Ovary (tissue), 7 donors: ENCODE measurements at regions not wholly inside any gene's neighbourhood (a gene's known extent, or its start where the extent isn't known, plus 50 kb on each side); places are given as distances from the start of the nearest gene placed in this dataset.

Source experiments
- DNase-seq, 5 donors: peaks; one replicate each; pipeline ENCODE4 v3.0.0-alpha.2; 2019 to 2020
- H3K27ac ChIP-seq, 2 donors: fragments of 200-600 bp; one replicate each; pipeline versions ENCODE4 v1.5.1 to v1.8.0; 2019 to 2022
- H3K27me3 ChIP-seq: fragments of 200-600 bp; one replicate; pipeline ENCODE4 v1.8.0; 2022
- H3K36me3 ChIP-seq: fragments of 200-600 bp; sonication (generic); one replicate; pipeline ENCODE4 v1.5.1; 2019
- H3K4me1 ChIP-seq: one replicate; pipeline ENCODE4 v1.8.1; 2013; ENCODE audit warnings: mild to moderate bottlenecking, moderate library complexity; ENCODE audit not compliant: insufficient read depth
- H3K4me3 ChIP-seq: fragments of 200-600 bp; sonication (generic); one replicate; pipeline ENCODE4 v1.5.1; 2017
- H3K9me3 ChIP-seq, 2 donors: fragments of 200-600 bp in 1 of 2; sonication (generic) in 1 of 2; one replicate each; pipeline versions ENCODE4 v1.5.1 to v1.8.1; 2013 to 2019; ENCODE audit warnings: mild to moderate bottlenecking in 1 of 2, moderate library complexity in 1 of 2
- EP300 ChIP-seq: sonication (generic); formaldehyde crosslinking; IDR thresholded peaks from one replicate; pipeline ENCODE4 v1.6.1; 2017; ENCODE audit warnings: antibody characterized with exemption
- POLR2A ChIP-seq: fragments of 450-650 bp; IDR thresholded peaks from one replicate; pipeline ENCODE4 v1.6.1; 2017; ENCODE audit warnings: antibody characterized with exemption, mild to moderate bottlenecking, moderate library complexity
- WGBS, 3 donors: extraction: QIAGEN DNeasy Blood & Tissue Kit in 1 of 3; methylation state at CpG; one replicate each; pipeline versions ENCODE4 v1.1.5 to v1.1.7; 2013 to 2017; 5-methylcytosine and 5-hydroxymethylcytosine counted together
- intact Hi-C, 4 donors: fragments of 100-400 bp; cut with DNase I; formaldehyde crosslinking; loops; one replicate each; pipeline versions ENCODE4 v1.11.0 to v1.15.1; 2022 to 2023
- TF ChIP-seq, protein P1 (sequence below), 3 donors: fragments of 450-650 bp in 2 of 3; fragments of 200-600 bp in 1 of 3; IDR thresholded peaks; one replicate each; pipeline versions ENCODE4 v1.5.1 to v1.8.0; 2016 to 2022; ENCODE audit warnings: antibody characterized with exemption in 3 of 3, mild to moderate bottlenecking in 1 of 3
- donor health status: DM: no; HTN: no; CAD: no; lungs with moderate emphysema.
- donor health status: DM: no; HTN: no; CAD: no.
- donor health status: Bipolar disorder and iron deficiency.
- donor health status: DM: no; HTN: no; CAD: no.
- donor health status: DM: yes; HTN: yes; CAD: no.

- no peaks in the 10 kb centered on the region for H3K9me3 ChIP-seq
- no peaks in the 10 kb centered on the region for H3K36me3 ChIP-seq
- no peaks in the 10 kb centered on the region for H3K27me3 ChIP-seq
- no peak for DNase-seq
- intact Hi-C loops = no loop called here
- H3K4me3 ChIP-seq = no peak overlapping the region
- no peak for TF ChIP-seq POLR2A
- TF ChIP-seq, protein P1, sequence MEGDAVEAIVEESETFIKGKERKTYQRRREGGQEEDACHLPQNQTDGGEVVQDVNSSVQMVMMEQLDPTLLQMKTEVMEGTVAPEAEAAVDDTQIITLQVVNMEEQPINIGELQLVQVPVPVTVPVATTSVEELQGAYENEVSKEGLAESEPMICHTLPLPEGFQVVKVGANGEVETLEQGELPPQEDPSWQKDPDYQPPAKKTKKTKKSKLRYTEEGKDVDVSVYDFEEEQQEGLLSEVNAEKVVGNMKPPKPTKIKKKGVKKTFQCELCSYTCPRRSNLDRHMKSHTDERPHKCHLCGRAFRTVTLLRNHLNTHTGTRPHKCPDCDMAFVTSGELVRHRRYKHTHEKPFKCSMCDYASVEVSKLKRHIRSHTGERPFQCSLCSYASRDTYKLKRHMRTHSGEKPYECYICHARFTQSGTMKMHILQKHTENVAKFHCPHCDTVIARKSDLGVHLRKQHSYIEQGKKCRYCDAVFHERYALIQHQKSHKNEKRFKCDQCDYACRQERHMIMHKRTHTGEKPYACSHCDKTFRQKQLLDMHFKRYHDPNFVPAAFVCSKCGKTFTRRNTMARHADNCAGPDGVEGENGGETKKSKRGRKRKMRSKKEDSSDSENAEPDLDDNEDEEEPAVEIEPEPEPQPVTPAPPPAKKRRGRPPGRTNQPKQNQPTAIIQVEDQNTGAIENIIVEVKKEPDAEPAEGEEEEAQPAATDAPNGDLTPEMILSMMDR (IDR thresholded peaks at IDR 0.05) = no peak
- TF ChIP-seq EP300 = no peak
- 72 to 87% (median 76%) methylated on average over 6 of the region's 6 CpGs for WGBS, 3 donors
- H3K27ac ChIP-seq = no peak overlapping the region
- H3K4me1 ChIP-seq = no peaks in the 10 kb centered on the region
Measured at GRCh38 chr16:86370062-86370461, 140.3 kb upstream of the FOXF1 start.

DNA sequence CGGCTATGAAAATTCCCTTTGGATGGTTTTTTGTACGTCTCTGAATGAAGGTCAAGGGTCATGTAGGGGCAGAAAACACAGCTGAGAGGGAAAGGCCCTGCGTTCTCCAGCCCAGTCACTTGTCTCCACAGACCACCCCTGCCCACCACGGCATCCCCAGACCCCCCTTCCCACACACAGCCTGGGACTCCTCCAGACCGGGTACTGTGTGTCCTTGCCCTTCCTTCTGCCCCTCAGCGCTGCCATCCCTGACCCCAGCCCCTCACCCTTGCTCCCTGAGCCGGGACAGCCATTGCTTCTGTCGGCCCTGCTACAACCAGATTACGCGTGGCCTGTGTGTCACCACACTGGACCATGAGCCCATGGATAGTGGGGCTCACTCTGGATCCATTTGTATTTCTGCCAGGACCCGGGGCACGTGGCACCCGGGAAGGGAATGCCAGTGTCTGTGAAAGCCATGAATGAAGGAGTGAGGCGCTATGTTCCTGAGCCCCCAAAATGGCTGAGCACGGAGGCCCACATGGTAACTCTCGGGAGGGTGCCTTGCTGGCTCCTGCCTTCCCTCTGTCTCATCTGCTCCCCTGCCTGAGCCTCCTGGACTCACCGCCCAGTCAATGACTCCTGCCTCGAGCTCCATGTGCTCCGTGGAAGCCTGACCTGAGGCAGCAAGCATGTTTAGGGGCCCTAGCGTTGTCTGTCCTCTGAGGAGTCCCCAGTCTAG, 139.1 kb upstream of the FOXF1 start:
- DNase-seq = no peak
- intact Hi-C loops = no loop called here
- Histone ChIP-seq H3K9me3 (no peaks in the 10 kb centered on the region), H3K4me3 (no peak overlapping the region), H3K36me3 (no peaks in the 10 kb centered on the region), H3K27ac (no peak overlapping the region), H3K27me3 (no peaks in the 10 kb centered on the region), H3K4me1 (no peaks in the 10 kb centered on the region)
- WGBS, 3 donors = 56 to 66% (median 62%) methylated on average over 20 of the region's 20 CpGs
- TF ChIP-seq, protein P1 (IDR thresholded peaks at IDR 0.05) = no peak
- TF ChIP-seq POLR2A (no peak), EP300 (no peak)

DNA sequence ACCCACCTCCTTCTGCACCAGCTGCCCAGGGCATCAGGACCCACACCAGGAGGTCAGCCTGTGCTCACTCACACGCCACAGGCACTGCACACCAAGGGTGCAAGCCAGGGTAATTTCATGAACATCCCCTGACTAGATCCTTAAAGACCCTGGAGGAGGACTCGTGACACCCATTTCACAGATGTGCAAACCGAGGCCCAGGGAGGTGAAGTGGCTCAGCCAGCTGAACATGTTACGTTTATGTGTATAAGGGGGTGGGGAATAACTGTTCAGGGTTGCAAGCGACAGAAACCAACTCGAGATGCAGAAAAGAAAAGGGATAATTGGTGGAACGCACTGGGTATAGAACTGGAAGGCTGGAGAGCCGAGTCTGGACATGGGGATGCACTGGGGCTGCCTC, 138.1 kb upstream of the FOXF1 start:
- intact Hi-C loops = no loop called here
- H3K27me3 ChIP-seq = no peaks in the 10 kb centered on the region
- TF ChIP-seq, protein P1 (IDR thresholded peaks at IDR 0.05) = no peak
- TF ChIP-seq EP300 (no peak), POLR2A (no peak)
- no peaks in the 10 kb centered on the region for H3K36me3 ChIP-seq
- no peak for DNase-seq
- no peak overlapping the region for H3K4me3 ChIP-seq
- H3K4me1 ChIP-seq = no peaks in the 10 kb centered on the region
- H3K27ac ChIP-seq = no peak overlapping the region
- no peaks in the 10 kb centered on the region for H3K9me3 ChIP-seq
- 86 to 88% (median 86%) methylated on average over 8 of the region's 8 CpGs for whole genome bisulfite sequencing, 3 donors

GRCh38 chr16:86373276-86373901, 136.9 kb upstream of the FOXF1 start:
- Histone ChIP-seq H3K4me1 (no peaks in the 10 kb centered on the region), H3K9me3 (no peaks in the 10 kb centered on the region), H3K27ac (no peak overlapping the region), H3K36me3 (no peaks in the 10 kb centered on the region), H3K27me3 (no peaks in the 10 kb centered on the region), H3K4me3 (no peak overlapping the region)
- TF ChIP-seq EP300 = no peak
- no peak for TF ChIP-seq POLR2A
- TF ChIP-seq, protein P1 (IDR thresholded peaks at IDR 0.05) = no peak
- intact Hi-C loops = no loop called here
- no peak for DNase-seq
- WGBS, 3 donors = 61 to 70% (median 68%) methylated on average over 16 of the region's 16 CpGs
